Endothelial cell of umbilical vein (primary cell): ENCODE measurements at regions not wholly inside any gene's neighbourhood (a gene's known extent, or its start where the extent isn't known, plus 50 kb on each side); places are given as distances from the start of the nearest gene placed in this dataset.

Experiments used
- BruUV-seq: library from RNA; stranded (reverse); fragments of 400-500 nt; replicated peaks from 2 replicates; lab custom pipeline; 2021; lab: Mats Ljungman, UMichigan
- CTCF ChIA-PET: fragments of 300-600, 350-600 bp; sonication (Branson Sonifier 250); formaldehyde crosslinking; loops from one replicate; lab custom pipeline; 2021; ENCODE audit warnings: antibody characterized with exemption, inconsistent platforms; lab: Charles Lee
- POLR2A ChIA-PET: fragments of 300-600, 350-600 bp; sonication (Branson Sonifier 250); formaldehyde crosslinking; loops from one replicate; lab custom pipeline; 2021; ENCODE audit warnings: antibody characterized with exemption, inconsistent platforms; lab: Charles Lee
- DNase-seq: peaks from one replicate; pipeline ENCODE4 v3.0.0-alpha.2; 2011; ENCODE audit warnings: low read depth, low spot score
- FAIRE-seq: peaks from 2 replicates; lab custom pipeline; 2011; peaks lifted over from hg19 to GRCh38; lab: Jason Lieb, UNC
- H2AFZ ChIP-seq: 2 replicates; pipeline ENCODE4 v1.6.0; 2012; ENCODE audit warnings: low read depth, low read length, control low read depth, inconsistent platforms
- H3K27ac ChIP-seq: 2 replicates; pipeline ENCODE4 v1.5.1; 2011; ENCODE audit warnings: low read depth, mild to moderate bottlenecking, control low read depth, low read length, moderate library complexity; ENCODE audit not compliant: insufficient read depth
- H3K27me3 ChIP-seq, 2 experiments: 2 replicates each; pipeline versions ENCODE4 v1.6.0 to v1.6.1; 2011; ENCODE audit warnings: low read length in 2 of 2, mixed read lengths in 1 of 2; ENCODE audit not compliant: control insufficient read depth in 2 of 2, insufficient read depth in 2 of 2
- H3K36me3 ChIP-seq, 2 experiments: 2 replicates in 1 of 2; 3 replicates in 1 of 2; pipeline ENCODE4 v1.5.1; 2011; ENCODE audit warnings: low read length in 2 of 2, mild to moderate bottlenecking in 1 of 2, moderate library complexity in 1 of 2; ENCODE audit not compliant: control insufficient read depth in 2 of 2, insufficient read depth in 2 of 2; ENCODE audit errors: extremely low read depth in 1 of 2
- H3K4me1 ChIP-seq: 3 replicates; pipeline ENCODE4 v1.5.1; 2011; ENCODE audit warnings: mild to moderate bottlenecking, low read length; ENCODE audit not compliant: control insufficient read depth, insufficient read depth; ENCODE audit errors: extremely low read depth
- H3K4me2 ChIP-seq: 2 replicates; pipeline ENCODE4 v1.6.1; 2011; ENCODE audit warnings: low read length, control low read depth, mixed read lengths; ENCODE audit not compliant: insufficient read depth
- H3K4me3 ChIP-seq, 3 experiments: fragments of 200-600 bp in 1 of 3; sonication (generic), shearing (Covaris generic) in 1 of 3; replicated peaks in 1 of 3; 2 replicates each; pipeline ENCODE4 v1.5.1; 2011 to 2016; ENCODE audit warnings: control low read depth in 3 of 3, low read length in 3 of 3, mild to moderate bottlenecking in 2 of 3, inconsistent platforms in 1 of 3, low read depth in 1 of 3, moderate library complexity in 1 of 3; ENCODE audit not compliant: insufficient read depth in 1 of 3
- H3K79me2 ChIP-seq: 2 replicates; pipeline ENCODE4 v1.6.0; 2012; ENCODE audit warnings: low read length, inconsistent platforms; ENCODE audit not compliant: control insufficient read depth, insufficient read depth
- H3K9ac ChIP-seq: replicated peaks from 2 replicates; pipeline ENCODE3; 2011; ENCODE audit warnings: low read length, control low read depth; ENCODE audit not compliant: insufficient read depth; ENCODE audit errors: extremely low read depth
- H3K9me1 ChIP-seq: replicated peaks from 3 replicates; pipeline ENCODE4 v1.6.0; 2011; ENCODE audit warnings: mild to moderate bottlenecking, low read length; ENCODE audit not compliant: control insufficient read depth, insufficient read depth; ENCODE audit errors: extremely low read depth
- H3K9me3 ChIP-seq: replicated peaks from 2 replicates; pipeline ENCODE4 v1.5.1; 2012; ENCODE audit warnings: low read length, inconsistent platforms; ENCODE audit not compliant: control insufficient read depth, insufficient read depth
- H4K20me1 ChIP-seq: replicated peaks from 2 replicates; pipeline ENCODE3; 2011; ENCODE audit warnings: mild to moderate bottlenecking, low read length; ENCODE audit not compliant: control insufficient read depth, insufficient read depth; ENCODE audit errors: extremely low read depth
- CTCF ChIP-seq, 2 donors: IDR thresholded peaks; 1 replicate in 1 of 2; 2 replicates in 1 of 2; pipeline ENCODE4 v1.5.1; 2011; ENCODE audit warnings: low read length in 2 of 2, mild to moderate bottlenecking in 2 of 2, moderate library complexity in 2 of 2, control low read depth in 1 of 2, inconsistent platforms in 1 of 2, low read depth in 1 of 2; ENCODE audit not compliant: insufficient read depth in 1 of 2; ENCODE audit errors: extremely low read depth in 1 of 2
- EZH2 ChIP-seq: IDR thresholded peaks from 2 replicates; pipeline ENCODE4 v1.6.1; 2012; ENCODE audit warnings: borderline replicate concordance, low read depth, mild to moderate bottlenecking, moderate library complexity, low read length, inconsistent platforms; ENCODE audit not compliant: severe bottlenecking
- FOS ChIP-seq: IDR thresholded peaks from 2 replicates; pipeline ENCODE4 v1.6.1; 2011; ENCODE audit warnings: mild to moderate bottlenecking, low read length, moderate library complexity, borderline replicate concordance; ENCODE audit not compliant: insufficient read depth
- JUN ChIP-seq: IDR thresholded peaks from 2 replicates; pipeline ENCODE4 v1.6.1; 2011; ENCODE audit warnings: borderline replicate concordance, low read depth; ENCODE audit not compliant: insufficient read length, insufficient read depth
- MAX ChIP-seq: IDR thresholded peaks from 2 replicates; pipeline ENCODE4 v1.6.1; 2011; ENCODE audit not compliant: insufficient read depth, insufficient read length
- MYC ChIP-seq: IDR thresholded peaks from one replicate; pipeline ENCODE4 v1.6.1; 2011; ENCODE audit warnings: mild to moderate bottlenecking, low read depth, low read length
- POLR2A ChIP-seq: IDR thresholded peaks from 2 replicates; pipeline ENCODE4 v1.6.1; 2012; ENCODE audit warnings: low read depth, mild to moderate bottlenecking, control low read depth, low read length
- POLR2AphosphoS5 ChIP-seq: IDR thresholded peaks from 2 replicates; pipeline ENCODE4 v1.6.1; 2012; ENCODE audit warnings: low read depth, mild to moderate bottlenecking, control low read depth, low read length, moderate library complexity; ENCODE audit not compliant: insufficient read depth
- dilution Hi-C: fragments of 300-500 bp; cut with MboI; formaldehyde crosslinking; loops from one replicate; pipeline ENCODE4 v1.15.0; 2019; ENCODE audit warnings: low sequenced_read_pairs; ENCODE audit not compliant: extremely low pct_ligation_motif_present
- intact Hi-C: fragments of 100-400 bp; cut with micrococcal nuclease; formaldehyde crosslinking; loops from one replicate; pipeline ENCODE4 v1.10.0; 2022

DNA sequence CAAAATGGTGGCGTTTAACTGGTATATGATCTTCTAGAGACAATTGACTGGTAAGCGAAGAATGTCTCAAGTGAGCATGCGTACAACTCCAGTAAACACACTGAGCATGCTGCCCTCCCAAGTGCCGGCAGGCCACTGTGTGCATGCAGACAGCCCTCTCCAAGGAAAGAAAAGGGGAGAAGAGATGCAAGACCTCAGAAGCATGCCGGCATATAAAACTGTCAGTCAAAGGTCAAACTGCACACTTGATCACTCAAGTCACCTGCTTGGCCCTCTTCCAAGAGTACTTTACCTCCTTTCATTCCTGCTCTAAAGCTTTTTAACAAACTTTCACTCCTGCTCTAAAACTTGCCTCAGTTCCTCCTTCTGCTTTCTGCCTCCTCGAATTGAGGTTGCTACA lies 910.2 kb downstream of the TAF11L14 start:
- Histone ChIP-seq H3K36me3 (no peaks in the 10 kb centered on the region), H3K4me2 (no peak overlapping the region), H4K20me1 (no peaks in the 10 kb centered on the region), H3K9me3 (no peaks in the 10 kb centered on the region), H3K27me3 (no peaks in the 10 kb centered on the region), H3K9ac (no peak overlapping the region), H3K4me1 (no peaks in the 10 kb centered on the region), H3K27ac (no peak overlapping the region), H3K79me2 (no peaks in the 10 kb centered on the region), H3K4me3 (no peak overlapping the region), H3K9me1 (no peaks in the 10 kb centered on the region), H2AFZ (no peak overlapping the region)
- FAIRE-seq (no peak), DNase-seq (no peak)
- no TSS peak for BruUV-seq
- dilution Hi-C loops = no loop called here
- ChIA-PET CTCF (no interaction called here), POLR2A (no interaction called here)
- TF ChIP-seq JUN (no peak), EZH2 (no peak), MYC (no peak), POLR2A (no peak), CTCF (IDR thresholded peaks at IDR 0.05; ENCODE audit: extremely low read depth in 1 of 2, insufficient read depth in 1 of 2, low read depth in 1 of 2, low read length in 2 of 2) (no peak), FOS (no peak), POLR2AphosphoS5 (no peak), MAX (no peak)
- intact Hi-C loops = no loop called here
